MM.1S (cell line): ENCODE measurements at regions not wholly inside any gene's neighbourhood (a gene's known extent, or its start where the extent isn't known, plus 50 kb on each side); places are given as distances from the start of the nearest gene placed in this dataset.

Experiments
- DNase-seq: peaks from one replicate; pipeline ENCODE4 v3.0.0-alpha.2; 2015
- H2AFZ ChIP-seq: fragments of 300-600 bp; sonication (generic); 2 replicates; pipeline ENCODE4 v1.6.0; 2016; ENCODE audit warnings: antibody characterized with exemption, low read length
- H3F3A ChIP-seq: fragments of 300-600 bp; sonication (generic); 2 replicates; pipeline ENCODE4 v1.6.1; 2016; ENCODE audit warnings: mild to moderate bottlenecking, antibody characterized with exemption, low read length, moderate library complexity, mixed read lengths; ENCODE audit not compliant: insufficient read depth
- H3K27ac ChIP-seq: fragments of 300-600 bp; sonication (generic); 2 replicates; pipeline ENCODE4 v1.5.1; 2016; ENCODE audit warnings: mild to moderate bottlenecking, low read length
- H3K27me3 ChIP-seq: fragments of 300-600 bp; sonication (generic); replicated peaks from 2 replicates; pipeline ENCODE4 v1.6.0; 2016; ENCODE audit warnings: low read length; ENCODE audit not compliant: insufficient read depth
- H3K36me3 ChIP-seq: fragments of 300-600 bp; sonication (generic); replicated peaks from 2 replicates; pipeline ENCODE4 v1.6.1; 2016; ENCODE audit warnings: mild to moderate bottlenecking, low read length, mixed read lengths; ENCODE audit not compliant: insufficient read depth
- H3K4me1 ChIP-seq: fragments of 300-600 bp; sonication (generic); 2 replicates; pipeline ENCODE4 v1.6.1; 2016; ENCODE audit warnings: low read length, mixed read lengths
- H3K4me2 ChIP-seq: fragments of 300-600 bp; sonication (generic); 2 replicates; pipeline ENCODE4 v1.6.0; 2016; ENCODE audit warnings: low read depth, low read length
- H3K4me3 ChIP-seq: fragments of 300-600 bp; sonication (generic); 2 replicates; pipeline ENCODE4 v1.5.1; 2016; ENCODE audit warnings: low read length, mixed read lengths
- H3K79me2 ChIP-seq: fragments of 300-600 bp; sonication (generic); 2 replicates; pipeline ENCODE4 v1.6.1; 2016; ENCODE audit warnings: mixed run types, low read length, mixed read lengths
- H3K9ac ChIP-seq: fragments of 300-600 bp; sonication (generic); 2 replicates; pipeline ENCODE4 v1.6.1; 2016; ENCODE audit warnings: low read length, mixed read lengths
- H3K9me2 ChIP-seq: fragments of 300-600 bp; sonication (generic); replicated peaks from 2 replicates; pipeline ENCODE4 v1.6.1; 2016; ENCODE audit warnings: mild to moderate bottlenecking, low read length, mixed read lengths; ENCODE audit not compliant: insufficient read depth
- H3K9me3 ChIP-seq: fragments of 300-600 bp; sonication (generic); replicated peaks from 2 replicates; pipeline ENCODE4 v1.6.1; 2016; ENCODE audit warnings: mild to moderate bottlenecking, low read length, mixed read lengths; ENCODE audit not compliant: insufficient read depth
- H4K20me1 ChIP-seq: fragments of 300-600 bp; sonication (generic); 2 replicates; pipeline ENCODE4 v1.6.1; 2016; ENCODE audit warnings: mild to moderate bottlenecking, low read length, moderate library complexity, mixed read lengths; ENCODE audit not compliant: insufficient read depth
- CTCF ChIP-seq: fragments of 300-600 bp; sonication (generic); IDR thresholded peaks from 2 replicates; pipeline ENCODE4 v1.5.1; 2016; ENCODE audit warnings: antibody characterized with exemption, low read length, mixed read lengths
- EZH2 ChIP-seq: fragments of 300-600 bp; sonication (generic); optimal IDR thresholded peaks from 2 replicates; pipeline ENCODE3; 2017; ENCODE audit warnings: low read depth, mild to moderate bottlenecking, antibody characterized with exemption, low read length, mixed read lengths
- EZH2phosphoT487 ChIP-seq: fragments of 300-600 bp; sonication (generic); IDR thresholded peaks from 2 replicates; pipeline ENCODE4 v1.6.1; 2018; ENCODE audit warnings: antibody characterized with exemption, low read length

- H3K27ac ChIP-seq: no peak overlapping the region
- no peak for DNase-seq
- no peaks in the 10 kb centered on the region for H3K36me3 ChIP-seq
- no peaks in the 10 kb centered on the region for H3K4me1 ChIP-seq
- H3K4me2 ChIP-seq: no peak overlapping the region
- H4K20me1 ChIP-seq: no peaks in the 10 kb centered on the region
- H3K27me3 ChIP-seq: no peaks in the 10 kb centered on the region
- TF ChIP-seq CTCF (no peak), EZH2phosphoT487 (no peak), EZH2 (no peak)
- H3K9me2 ChIP-seq: no peaks in the 10 kb centered on the region
- no peak overlapping the region for H3K9ac ChIP-seq
- H3K9me3 ChIP-seq: no peaks in the 10 kb centered on the region
- no peak overlapping the region for H3K4me3 ChIP-seq
- no peaks in the 10 kb centered on the region for H3F3A ChIP-seq
- no peaks in the 10 kb centered on the region for H3K79me2 ChIP-seq
- no peak overlapping the region for H2AFZ ChIP-seq
These were observed 232.5 kb upstream of the FOXN3 start for GRCh38 chr14:89649451-89650075.

- H3K4me3 ChIP-seq: no peak overlapping the region
- no peak for DNase-seq
- no peak overlapping the region for H3K27ac ChIP-seq
- no peaks in the 10 kb centered on the region for H3F3A ChIP-seq
- no peak overlapping the region for H3K9ac ChIP-seq
- no peaks in the 10 kb centered on the region for H3K27me3 ChIP-seq
- H3K4me2 ChIP-seq: no peak overlapping the region
- H3K79me2 ChIP-seq: no peaks in the 10 kb centered on the region
- H2AFZ ChIP-seq: no peak overlapping the region
- no peaks in the 10 kb centered on the region for H4K20me1 ChIP-seq
- no peaks in the 10 kb centered on the region for H3K9me3 ChIP-seq
- no peaks in the 10 kb centered on the region for H3K36me3 ChIP-seq
- no peaks in the 10 kb centered on the region for H3K4me1 ChIP-seq
- TF ChIP-seq CTCF (no peak), EZH2phosphoT487 (no peak), EZH2 (no peak)
- no peaks in the 10 kb centered on the region for H3K9me2 ChIP-seq
These were observed 231.9 kb upstream of the FOXN3 start for GRCh38 chr14:89648924-89649323.

GRCh38 chr14:89648510-89648909 is 231.5 kb upstream of the FOXN3 start:
- Histone ChIP-seq H3K4me3 (no peak overlapping the region), H3K36me3 (no peaks in the 10 kb centered on the region), H3K4me2 (no peak overlapping the region), H3K4me1 (no peaks in the 10 kb centered on the region), H3K9ac (no peak overlapping the region), H3K27me3 (no peaks in the 10 kb centered on the region), H3F3A (no peaks in the 10 kb centered on the region), H3K9me2 (no peaks in the 10 kb centered on the region), H3K79me2 (no peaks in the 10 kb centered on the region), H3K27ac (no peak overlapping the region), H4K20me1 (no peaks in the 10 kb centered on the region), H3K9me3 (no peaks in the 10 kb centered on the region), H2AFZ (no peak overlapping the region)
- TF ChIP-seq CTCF: no peak
- TF ChIP-seq EZH2: no peak
- no peak for TF ChIP-seq EZH2phosphoT487
- DNase-seq: no peak
